A549 (cell line): ENCODE measurements at regions not wholly inside any gene's neighbourhood (a gene's known extent, or its start where the extent isn't known, plus 50 kb on each side); places are given as distances from the start of the nearest gene placed in this dataset.

Experiments used
- ATAC-seq, 2 experiments: fragments of 200-7000 bp in 1 of 2; fragments of >200 bp in 1 of 2; cut with Nextera tagmentation in 1 of 2; cut with Tn5 transposase in 1 of 2; 3 replicates each; pipeline versions ENCODE4 v1.8.0 to v1.9.1; 2018 to 2020; ENCODE audit warnings: mild to moderate bottlenecking in 1 of 2, moderate library complexity in 1 of 2
- CTCF ChIA-PET: fragments of 300-600 bp; sonication (Branson Sonifier 250); formaldehyde crosslinking; extraction: SDS; loops from one replicate; lab custom pipeline; 2021; ENCODE audit warnings: antibody characterized with exemption, inconsistent platforms; lab: Yijun Ruan, JAX
- POLR2A ChIA-PET: fragments of 350-600 bp; formaldehyde crosslinking; extraction: SDS; loops from one replicate; lab custom pipeline; 2021; ENCODE audit warnings: antibody characterized with exemption, inconsistent platforms; lab: Yijun Ruan, JAX
- DNase-seq, 2 experiments: peaks; one replicate each; pipeline versions ENCODE4 v3.0.0 to v3.0.0-alpha.2; 2011 to 2016; ENCODE audit warnings: low read depth in 1 of 2, low spot score in 1 of 2
- FAIRE-seq: peaks from 2 replicates; lab custom pipeline; 2011; peaks lifted over from hg19 to GRCh38; lab: Jason Lieb, UNC
- H3K27ac ChIP-seq, 2 experiments: fragments of >200 bp; sonication (Bioruptor Twin); formaldehyde crosslinking; 3 replicates each; pipeline ENCODE4 v1.5.1; 2016 to 2017
- H3K4me1 ChIP-seq: fragments of >200 bp; sonication (Bioruptor Twin); formaldehyde crosslinking; 3 replicates; pipeline ENCODE4 v1.6.1; 2016
- H3K4me2 ChIP-seq: fragments of >200 bp; sonication (Bioruptor Twin); formaldehyde crosslinking; 3 replicates; pipeline ENCODE4 v1.6.1; 2016
- H3K4me3 ChIP-seq: fragments of >200 bp; sonication (Bioruptor Twin); formaldehyde crosslinking; 3 replicates; pipeline ENCODE4 v1.5.1; 2016
- H3K9me3 ChIP-seq: fragments of >200 bp; sonication (Bioruptor Twin); formaldehyde crosslinking; 3 replicates; pipeline ENCODE4 v1.6.1; 2016
- CBX2 ChIP-seq: fragments of 200-600 bp; sonication (generic); IDR thresholded peaks from 2 replicates; pipeline ENCODE4 v1.6.1; 2016; ENCODE audit warnings: low read depth, mild to moderate bottlenecking, borderline replicate concordance
- CBX8 ChIP-seq: fragments of 200-600 bp; sonication (generic); IDR thresholded peaks from 2 replicates; pipeline ENCODE4 v1.6.1; 2016
- CHD2 ChIP-seq: fragments of 150-350 bp; IDR thresholded peaks from 2 replicates; pipeline ENCODE4 v1.6.1; 2014; ENCODE audit warnings: low read length; ENCODE audit not compliant: partially characterized antibody
- EHF ChIP-seq: fragments of 250-450 bp; sonication (Bioruptor Pico); IDR thresholded peaks from 2 replicates; pipeline ENCODE4 v1.5.0; 2020; ENCODE audit warnings: mild to moderate bottlenecking
- ELK1 ChIP-seq: fragments of 150-350 bp; IDR thresholded peaks from 2 replicates; pipeline ENCODE4 v1.6.1; 2014; ENCODE audit warnings: low read depth, mild to moderate bottlenecking, low read length
- FOSL2 ChIP-seq, 2 experiments: fragments of 450-650 bp in 1 of 2; fragments of >200 bp in 1 of 2; sonication (Bioruptor Twin) in 1 of 2; formaldehyde crosslinking; IDR thresholded peaks; 2 replicates each; pipeline versions ENCODE4 v1.5.0 to v1.6.1; 2016 to 2020; ENCODE audit warnings: mild to moderate bottlenecking in 1 of 2, moderate library complexity in 1 of 2
- HMGXB4 ChIP-seq: fragments of 250-450 bp; sonication (Bioruptor Pico); IDR thresholded peaks from 2 replicates; pipeline ENCODE4 v1.5.0; 2021; ENCODE audit warnings: mild to moderate bottlenecking, moderate library complexity, borderline replicate concordance
- HOXB5 ChIP-seq: fragments of 250-450 bp; sonication (Bioruptor Pico); IDR thresholded peaks from 2 replicates; pipeline ENCODE4 v1.5.0; 2020; ENCODE audit warnings: mild to moderate bottlenecking, moderate library complexity
- JUNB ChIP-seq: fragments of >200 bp; sonication (Bioruptor Twin); formaldehyde crosslinking; IDR thresholded peaks from 2 replicates; pipeline ENCODE4 v1.6.1; 2016
- MAX ChIP-seq: IDR thresholded peaks from 2 replicates; pipeline ENCODE4 v1.6.1; 2012
- MAZ ChIP-seq: fragments of 150-350 bp; IDR thresholded peaks from 2 replicates; pipeline ENCODE4 v1.6.1; 2014; ENCODE audit warnings: antibody characterized with exemption, low read depth, low read length, borderline replicate concordance
- NFE2L2 ChIP-seq: fragments of 150-350 bp; conservative IDR thresholded peaks from 2 replicates; pipeline ENCODE4 v1.6.1; 2014; ENCODE audit warnings: low read length
- NPAS2 ChIP-seq: fragments of 250-450 bp; sonication (Bioruptor Pico); IDR thresholded peaks from 2 replicates; pipeline ENCODE4 v1.8.0; 2022; ENCODE audit warnings: mild to moderate bottlenecking, moderate library complexity, borderline replicate concordance
- RARB ChIP-seq: fragments of 250-450 bp; sonication (Bioruptor Pico); IDR thresholded peaks from 2 replicates; pipeline ENCODE4 v1.8.0; 2021; ENCODE audit warnings: mild to moderate bottlenecking, moderate library complexity
- RCOR1 ChIP-seq: fragments of 150-350 bp; IDR thresholded peaks from 2 replicates; pipeline ENCODE4 v1.6.1; 2014; ENCODE audit warnings: antibody characterized with exemption, low read length, low read depth
- REST ChIP-seq: fragments of 200-600 bp; sonication (generic); IDR thresholded peaks from 2 replicates; pipeline ENCODE4 v1.6.1; 2016; ENCODE audit warnings: antibody characterized with exemption, mild to moderate bottlenecking, moderate library complexity
- TFCP2L1 ChIP-seq: fragments of 250-450 bp; sonication (Bioruptor Pico); IDR thresholded peaks from 2 replicates; pipeline ENCODE4 v1.5.0; 2021; ENCODE audit warnings: mild to moderate bottlenecking
- USF2 ChIP-seq: fragments of 450-650 bp; IDR thresholded peaks from 2 replicates; pipeline ENCODE4 v1.6.1; 2014; ENCODE audit warnings: antibody characterized with exemption
- ZC3H11A ChIP-seq: fragments of 450-650 bp; IDR thresholded peaks from 2 replicates; pipeline ENCODE4 v1.6.1; 2014; ENCODE audit warnings: antibody characterized with exemption, mild to moderate bottlenecking
- ZFP36 ChIP-seq: fragments of 450-650 bp; IDR thresholded peaks from 2 replicates; pipeline ENCODE4 v1.6.1; 2014; ENCODE audit warnings: borderline replicate concordance; ENCODE audit not compliant: partially characterized antibody
- WGBS: methylation state at CpG from one replicate; pipeline ENCODE4 v1.1.6; 2017; ENCODE audit errors: missing lambda C conversion rate; 5-methylcytosine and 5-hydroxymethylcytosine counted together

GRCh38 chr10:113319479-113319878 lies 233.4 kb upstream of the HABP2 start:
- FAIRE-seq (no peak), DNase-seq (no peak), ATAC-seq (peak; percentile 37 to 53; a peak in 3 of 6 replicates)
- Histone ChIP-seq H3K27ac (0 out of 6 replicates have a peak overlapping the region, but pooled peaks of 1 of the 2 experiments have one; percentile 40), H3K4me1 (peaks cover 8% of the 10 kb centered on the region; the same call in 1 of the 3 replicates), H3K4me3 (no peak overlapping the region), H3K9me3 (peaks cover 8% of the 10 kb centered on the region; the same call in 1 of the 3 replicates), H3K4me2 (peak overlapping the region; percentile 0; the same call in 1 of the 3 replicates)
- TF ChIP-seq CBX2: no peak
- no peak for TF ChIP-seq ELK1
- no peak for TF ChIP-seq CBX8
- TF ChIP-seq USF2: no peak
- TF ChIP-seq HMGXB4 (CRISPR knock-in tag): no peak
- TF ChIP-seq REST: no peak
- no peak for TF ChIP-seq MAZ
- TF ChIP-seq JUNB: no peak
- TF ChIP-seq ZFP36: no peak
- no peak for TF ChIP-seq MAX
- no peak for TF ChIP-seq RARB (CRISPR knock-in tag)
- TF ChIP-seq RCOR1: no peak
- TF ChIP-seq ZC3H11A: no peak
- TF ChIP-seq CHD2: no peak
- TF ChIP-seq EHF (CRISPR knock-in tag): no peak
- TF ChIP-seq HOXB5: no peak
- no peak for TF ChIP-seq NPAS2 (CRISPR knock-in tag)
- no peak for TF ChIP-seq TFCP2L1
- no peak for TF ChIP-seq NFE2L2
- TF ChIP-seq FOSL2 (IDR thresholded peaks at IDR 0.05): no peak
- no peak for TF ChIP-seq FOSL2 (CRISPR knock-in tag; IDR thresholded peaks at IDR 0.05)
- CTCF ChIA-PET: interaction anchor here (1.1 kb wide), 1 partner anchor 125 kb away, joined by 3 read pairs; no protein-coding TSS in a partner anchor
- POLR2A ChIA-PET: no interaction called here
- 60% methylated on average over 3 of the region's 3 CpGs for WGBS
